PC-9 (cell line): ENCODE measurements at regions not wholly inside any gene's neighbourhood (a gene's known extent, or its start where the extent isn't known, plus 50 kb on each side); places are given as distances from the start of the nearest gene placed in this dataset.

Experiments
- CTCF ChIP-seq: fragments of 200-600 bp; sonication (generic); conservative IDR thresholded peaks from 2 replicates; pipeline ENCODE4 v1.6.1; 2017; ENCODE audit warnings: mixed run types, antibody characterized with exemption, mild to moderate bottlenecking, moderate library complexity
- EZH2 ChIP-seq: fragments of 200-600 bp; sonication (generic); IDR thresholded peaks from 2 replicates; pipeline ENCODE4 v1.8.0; 2017; ENCODE audit warnings: antibody characterized with exemption, low read depth

DNA sequence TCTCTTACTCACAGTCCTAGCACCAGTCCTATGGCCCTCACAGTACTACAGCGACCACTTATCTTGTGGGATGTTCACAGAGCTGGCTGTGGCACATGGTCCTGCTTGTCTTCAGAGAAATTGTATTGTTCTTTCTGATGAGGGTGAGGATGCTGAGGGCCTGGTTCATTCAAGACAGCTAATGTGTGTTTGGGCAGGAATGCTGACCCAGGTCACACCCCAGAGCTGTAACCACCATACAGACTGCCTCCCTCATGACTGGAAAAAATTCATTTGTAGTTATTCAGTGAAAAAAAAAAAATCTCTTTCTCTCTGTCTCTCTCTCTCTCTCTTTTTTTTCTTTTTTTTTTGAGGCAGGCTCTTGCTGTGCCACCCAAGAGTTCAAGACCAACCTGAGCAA, 83.5 kb downstream of the KLF6 start:
- TF ChIP-seq CTCF (no peak), EZH2 (no peak)
